Brain microvascular endothelial cell (primary cell): ENCODE measurements at regions not wholly inside any gene's neighbourhood (a gene's known extent, or its start where the extent isn't known, plus 50 kb on each side); places are given as distances from the start of the nearest gene placed in this dataset.

Experiments used
- DNase-seq: peaks from one replicate; pipeline ENCODE4 v3.0.0-alpha.2; 2020
- H3K27ac ChIP-seq: fragments of 250-450 bp; sonication (Bioruptor Pico); 2 replicates; pipeline ENCODE4 v1.5.1; 2020; ENCODE audit warnings: mild to moderate bottlenecking, moderate library complexity
- H3K27me3 ChIP-seq: fragments of 250-450 bp; sonication (Bioruptor Pico); replicated peaks from 2 replicates; pipeline ENCODE4 v1.5.1; 2020; ENCODE audit warnings: mild to moderate bottlenecking
- H3K36me3 ChIP-seq: fragments of 250-450 bp; sonication (Bioruptor Pico); replicated peaks from 2 replicates; pipeline ENCODE4 v1.5.1; 2020; ENCODE audit warnings: mild to moderate bottlenecking
- H3K4me3 ChIP-seq: 2 replicates; pipeline ENCODE4 v1.5.1; 2011; ENCODE audit warnings: low read depth, mild to moderate bottlenecking, control low read depth, low read length, moderate library complexity
- in situ Hi-C: cut with HindIII; loops from 2 replicates; pipeline ENCODE4 v1.10.0; 2017; ENCODE audit warnings: low sequenced_read_pairs, low pct_ligation_motif_present
- TF ChIP-seq, protein P1 (sequence below): IDR thresholded peaks from 2 replicates; pipeline ENCODE4 v1.5.1; 2011; ENCODE audit warnings: low read depth, mild to moderate bottlenecking, moderate library complexity, low read length, control low read depth, inconsistent platforms; ENCODE audit errors: missing control alignments

DNA sequence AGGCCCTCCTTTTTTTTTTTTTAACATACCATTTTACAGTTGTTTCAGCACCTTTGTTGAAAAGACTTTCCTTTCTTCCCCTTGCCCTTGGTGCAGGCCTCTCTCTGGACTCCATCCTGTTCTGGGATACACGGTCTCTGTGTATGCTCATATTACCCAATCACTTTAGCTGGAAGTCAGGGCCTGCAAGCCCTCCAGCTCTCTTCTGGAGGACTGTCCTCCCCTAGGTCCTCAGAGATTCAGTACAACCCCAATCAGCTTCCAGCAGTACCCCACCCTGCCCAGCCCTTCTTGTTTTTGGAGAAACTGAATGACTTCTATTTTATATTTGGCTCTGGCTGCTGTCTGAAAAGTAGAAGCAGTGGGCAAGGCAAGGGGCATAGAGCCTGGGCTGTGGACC is 270.8 kb downstream of the KLF13 start:
- Histone ChIP-seq H3K36me3 (no peaks in the 10 kb centered on the region), H3K4me3 (no peak overlapping the region), H3K27ac (no peak overlapping the region), H3K27me3 (no peaks in the 10 kb centered on the region)
- no peak for DNase-seq
- in situ Hi-C loops: no loop called here
- TF ChIP-seq, protein P1, sequence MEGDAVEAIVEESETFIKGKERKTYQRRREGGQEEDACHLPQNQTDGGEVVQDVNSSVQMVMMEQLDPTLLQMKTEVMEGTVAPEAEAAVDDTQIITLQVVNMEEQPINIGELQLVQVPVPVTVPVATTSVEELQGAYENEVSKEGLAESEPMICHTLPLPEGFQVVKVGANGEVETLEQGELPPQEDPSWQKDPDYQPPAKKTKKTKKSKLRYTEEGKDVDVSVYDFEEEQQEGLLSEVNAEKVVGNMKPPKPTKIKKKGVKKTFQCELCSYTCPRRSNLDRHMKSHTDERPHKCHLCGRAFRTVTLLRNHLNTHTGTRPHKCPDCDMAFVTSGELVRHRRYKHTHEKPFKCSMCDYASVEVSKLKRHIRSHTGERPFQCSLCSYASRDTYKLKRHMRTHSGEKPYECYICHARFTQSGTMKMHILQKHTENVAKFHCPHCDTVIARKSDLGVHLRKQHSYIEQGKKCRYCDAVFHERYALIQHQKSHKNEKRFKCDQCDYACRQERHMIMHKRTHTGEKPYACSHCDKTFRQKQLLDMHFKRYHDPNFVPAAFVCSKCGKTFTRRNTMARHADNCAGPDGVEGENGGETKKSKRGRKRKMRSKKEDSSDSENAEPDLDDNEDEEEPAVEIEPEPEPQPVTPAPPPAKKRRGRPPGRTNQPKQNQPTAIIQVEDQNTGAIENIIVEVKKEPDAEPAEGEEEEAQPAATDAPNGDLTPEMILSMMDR: no peak

DNA sequence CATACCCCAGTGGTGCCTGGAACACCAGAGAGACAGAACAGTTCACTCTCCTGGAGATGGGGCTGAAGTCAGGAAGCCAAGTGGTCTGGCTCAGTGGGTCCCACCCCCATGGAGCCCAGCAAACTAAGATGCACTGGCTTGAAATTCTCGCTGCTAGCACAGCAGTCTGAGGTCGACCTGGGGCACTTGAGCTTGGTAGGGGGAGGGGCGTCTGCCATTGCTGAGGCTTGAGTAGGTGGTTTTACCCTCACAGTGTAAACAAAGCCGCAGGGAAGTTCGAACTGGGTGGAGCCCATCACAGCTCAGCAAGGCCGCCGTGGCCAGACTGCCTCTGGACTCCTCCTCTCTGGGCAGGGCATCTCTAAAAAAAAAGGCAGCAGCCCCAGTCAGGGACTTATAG is 272.0 kb downstream of the KLF13 start:
- TF ChIP-seq, protein P1: no peak

DNA sequence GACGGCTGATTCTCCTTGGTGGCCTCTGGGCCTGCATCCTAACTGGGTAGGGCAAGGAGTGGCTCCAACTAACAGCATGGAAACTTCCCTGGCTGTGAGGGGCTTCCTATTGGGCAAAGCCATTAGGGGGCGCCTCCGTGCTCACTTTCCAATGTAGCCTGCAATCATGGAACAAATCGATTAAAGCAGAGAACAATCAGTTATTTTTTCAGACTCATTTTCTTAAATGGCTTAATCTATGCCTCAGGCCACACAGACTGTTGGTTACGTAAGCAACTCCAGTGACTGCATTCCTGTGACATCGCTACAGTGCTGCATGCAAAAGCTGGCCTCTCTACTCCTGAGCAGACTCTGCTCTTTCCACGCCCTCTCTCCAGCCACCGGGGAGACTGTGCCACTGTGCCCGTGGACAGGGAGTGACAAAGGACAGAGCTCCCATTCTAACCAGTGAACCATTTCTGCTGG is 278.9 kb downstream of the KLF13 start:
- in situ Hi-C loops: no loop called here
- Histone ChIP-seq H3K4me3 (no peak overlapping the region), H3K36me3 (no peaks in the 10 kb centered on the region), H3K27ac (no peak overlapping the region), H3K27me3 (no peaks in the 10 kb centered on the region)
- TF ChIP-seq, protein P1: peak; percentile 52
- DNase-seq: peak; percentile 11

More for the DNA sequence above, 272.0 kb downstream of the KLF13 start:
- Histone ChIP-seq H3K27ac (no peak overlapping the region), H3K36me3 (no peaks in the 10 kb centered on the region), H3K27me3 (no peaks in the 10 kb centered on the region), H3K4me3 (no peak overlapping the region)
- no peak for DNase-seq
- in situ Hi-C loops: no loop called here

DNA sequence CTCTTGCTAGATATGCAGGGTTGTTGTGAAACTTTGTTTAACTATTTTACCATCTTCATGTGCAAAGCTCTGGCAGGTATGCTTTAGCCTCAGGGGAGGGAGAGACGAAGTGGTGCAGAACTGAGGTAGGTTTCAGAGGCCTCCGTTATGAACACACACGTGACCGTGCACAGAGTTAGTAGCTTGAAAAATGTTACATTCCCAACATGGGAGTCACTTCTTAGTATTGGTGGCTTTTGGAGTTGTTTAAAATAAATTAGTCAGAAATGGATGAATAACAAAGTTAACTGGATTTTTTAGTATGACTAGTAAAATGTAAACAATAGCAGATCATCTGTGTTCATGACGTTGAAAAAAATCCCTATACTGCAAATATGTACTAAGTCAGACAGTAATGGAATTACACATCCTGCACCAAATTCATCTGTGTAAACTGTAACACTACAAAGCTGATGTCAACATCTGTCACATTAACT is 279.6 kb downstream of the KLF13 start:
- TF ChIP-seq, protein P1: no peak
- in situ Hi-C loops: no loop called here
- Histone ChIP-seq H3K27me3 (no peaks in the 10 kb centered on the region), H3K36me3 (no peaks in the 10 kb centered on the region), H3K27ac (no peak overlapping the region), H3K4me3 (no peak overlapping the region)
- DNase-seq: peak; percentile 10

DNA sequence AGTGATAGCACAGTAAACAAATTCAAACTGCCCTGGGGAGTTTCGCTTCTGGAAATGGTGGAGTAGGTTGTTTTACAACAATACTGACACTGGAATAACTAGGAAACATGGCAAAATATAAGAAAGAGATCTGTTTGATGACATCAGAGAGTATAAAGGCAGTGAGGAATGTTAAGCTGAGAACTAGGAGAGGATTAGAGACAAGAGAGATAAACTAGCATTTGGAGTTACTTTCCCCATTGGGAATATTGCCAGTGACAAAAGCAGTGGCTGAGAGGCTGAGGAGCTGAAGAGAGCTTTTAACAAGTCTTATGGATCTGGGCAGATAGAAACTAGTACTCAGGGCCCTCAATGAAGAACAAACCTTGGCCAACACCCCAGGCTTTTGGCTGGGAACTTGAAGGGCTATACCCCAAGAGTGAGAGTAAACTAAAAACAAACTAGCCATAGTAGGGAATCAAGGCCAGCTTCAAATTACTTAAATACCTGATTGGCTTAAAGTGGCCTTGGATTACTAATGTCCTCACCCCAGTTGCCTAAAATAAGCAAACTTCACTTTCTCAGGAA is 280.4 kb downstream of the KLF13 start:
- DNase-seq: no peak
- TF ChIP-seq, protein P1: no peak
- Histone ChIP-seq H3K36me3 (no peaks in the 10 kb centered on the region), H3K27me3 (no peaks in the 10 kb centered on the region), H3K4me3 (no peak overlapping the region), H3K27ac (no peak overlapping the region)
- in situ Hi-C loops: no loop called here

DNA sequence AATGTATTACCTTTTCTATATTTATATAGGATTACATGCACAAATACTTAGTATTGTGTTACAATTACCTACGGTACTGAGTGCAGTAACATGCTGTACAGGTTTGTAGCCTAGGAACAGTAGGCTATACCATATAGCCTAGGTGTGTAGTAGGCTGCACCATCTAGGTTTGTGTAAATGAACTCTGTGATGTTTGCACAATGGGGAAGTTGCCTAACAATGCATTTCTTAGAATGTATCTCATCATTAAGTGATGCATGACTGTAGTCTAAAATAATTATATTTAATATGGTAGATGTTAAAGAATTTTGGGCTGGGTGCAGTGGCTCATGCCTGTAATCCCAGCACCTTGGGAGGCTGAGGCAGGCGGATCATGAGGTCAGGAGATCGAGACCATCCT is 281.0 kb downstream of the KLF13 start:
- Histone ChIP-seq H3K4me3 (no peak overlapping the region), H3K27me3 (no peaks in the 10 kb centered on the region), H3K27ac (no peak overlapping the region), H3K36me3 (no peaks in the 10 kb centered on the region)
- TF ChIP-seq, protein P1: no peak
- in situ Hi-C loops: no loop called here
- no peak for DNase-seq
